ENCODE measurements at regions not wholly inside any gene's neighbourhood (a gene's known extent, or its start where the extent isn't known, plus 50 kb on each side); places are given as distances from the start of the nearest gene placed in this dataset.
"Not testable (repeated sequence)": the region's sequence is repeated elsewhere in the genome, so short reads cannot be mapped to it uniquely, and the experiment has no call there.

- DNase-seq (ENCODE audit: low spot score): no peak
Measured at GRCh38 chr15:24150542-24150941, 463.4 kb upstream of the NDN start.

- DNase-seq (ENCODE audit: low spot score): not testable (repeated sequence)
Measured at GRCh38 chr15:24158306-24158705, 471.2 kb upstream of the NDN start.

- DNase-seq (ENCODE audit: low spot score): not testable (repeated sequence)
Measured at GRCh38 chr15:24165512-24165911, 478.4 kb upstream of the NDN start.

GRCh38 chr15:24202297-24202696 lies 473.3 kb upstream of the NPAP1 start:
- DNase-seq (ENCODE audit: low spot score): not testable (repeated sequence)

- not testable (repeated sequence) for DNase-seq (ENCODE audit: low spot score)
Measured at GRCh38 chr15:24211742-24212476, 463.7 kb upstream of the NPAP1 start.

GRCh38 chr15:24223739-24224138 lies 451.8 kb upstream of the NPAP1 start:
- DNase-seq (ENCODE audit: low spot score): no peak

- DNase-seq (ENCODE audit: low spot score): no peak
Measured at GRCh38 chr15:24224161-24224560, 451.4 kb upstream of the NPAP1 start.

GRCh38 chr15:24228922-24229321 lies 446.7 kb upstream of the NPAP1 start:
- DNase-seq (ENCODE audit: low spot score): not testable (repeated sequence)

GRCh38 chr15:24233134-24233533 lies 442.4 kb upstream of the NPAP1 start:
- DNase-seq (ENCODE audit: low spot score): not testable (repeated sequence)

GRCh38 chr15:24240580-24240979 lies 435.0 kb upstream of the NPAP1 start:
- not testable (repeated sequence) for DNase-seq (ENCODE audit: low spot score)

- not testable (repeated sequence) for DNase-seq (ENCODE audit: low spot score)
Measured at GRCh38 chr15:24259106-24259505, 416.5 kb upstream of the NPAP1 start.

- DNase-seq (ENCODE audit: low spot score): not testable (repeated sequence)
Measured at GRCh38 chr15:24260407-24260806, 415.2 kb upstream of the NPAP1 start.

GRCh38 chr15:24260854-24261253 lies 414.7 kb upstream of the NPAP1 start:
- DNase-seq (ENCODE audit: low spot score): not testable (repeated sequence)

GRCh38 chr15:24268536-24269165 lies 406.9 kb upstream of the NPAP1 start:
- not testable (repeated sequence) for DNase-seq (ENCODE audit: low spot score)

GRCh38 chr15:24269166-24269571 lies 406.4 kb upstream of the NPAP1 start:
- no peak for DNase-seq (ENCODE audit: low spot score)

- DNase-seq (ENCODE audit: low spot score): no peak
Measured at GRCh38 chr15:24269923-24270322, 405.7 kb upstream of the NPAP1 start.

- not testable (repeated sequence) for DNase-seq (ENCODE audit: low spot score)
Measured at GRCh38 chr15:24271496-24272244, 403.9 kb upstream of the NPAP1 start.

GRCh38 chr15:24292837-24293236 lies 382.7 kb upstream of the NPAP1 start:
- no peak for DNase-seq (ENCODE audit: low spot score)

GRCh38 chr15:24300804-24301368 lies 374.7 kb upstream of the NPAP1 start:
- not testable (repeated sequence) for DNase-seq (ENCODE audit: low spot score)

GRCh38 chr15:24301999-24302398 lies 373.6 kb upstream of the NPAP1 start:
- not testable (repeated sequence) for DNase-seq (ENCODE audit: low spot score)

GRCh38 chr15:24304747-24305146 lies 370.8 kb upstream of the NPAP1 start:
- not testable (repeated sequence) for DNase-seq (ENCODE audit: low spot score)

GRCh38 chr15:24305643-24306042 lies 369.9 kb upstream of the NPAP1 start:
- not testable (repeated sequence) for DNase-seq (ENCODE audit: low spot score)

All from kidney capillary endothelial cell (primary cell).